ENCODE measurements at regions not wholly inside any gene's neighbourhood (a gene's known extent, or its start where the extent isn't known, plus 50 kb on each side); places are given as distances from the start of the nearest gene placed in this dataset.
"Not testable (repeated sequence)": the region's sequence is repeated elsewhere in the genome, so short reads cannot be mapped to it uniquely, and the experiment has no call there.

GRCh38 chr21:22762463-22762862 is 1764.3 kb downstream of the NCAM2 start:
- no peak for DNase-seq (ENCODE audit: low spot score)

GRCh38 chr21:22763442-22763841 is 1765.2 kb downstream of the NCAM2 start:
- no peak for DNase-seq (ENCODE audit: low spot score)

GRCh38 chr21:22764222-22764621 is 1766.0 kb downstream of the NCAM2 start:
- DNase-seq (ENCODE audit: low spot score), result no peak

- no peak for DNase-seq (ENCODE audit: low spot score)
Observed at GRCh38 chr21:22791376-22791775, 1793.2 kb downstream of the NCAM2 start.

GRCh38 chr21:22791986-22792560 is 1793.9 kb downstream of the NCAM2 start:
- peak; percentile 12 for DNase-seq (ENCODE audit: low spot score)

- DNase-seq (ENCODE audit: low spot score), result no peak
Observed at GRCh38 chr21:22795091-22795490, 1796.9 kb downstream of the NCAM2 start.

GRCh38 chr21:22795644-22796043 is 1797.4 kb downstream of the NCAM2 start:
- no peak for DNase-seq (ENCODE audit: low spot score)

GRCh38 chr21:22796147-22796546 is 1797.9 kb downstream of the NCAM2 start:
- DNase-seq (ENCODE audit: low spot score), result no peak

- DNase-seq (ENCODE audit: low spot score), result no peak
Observed at GRCh38 chr21:22804151-22804550, 1805.9 kb downstream of the NCAM2 start.

- no peak for DNase-seq (ENCODE audit: low spot score)
Observed at GRCh38 chr21:22806278-22806677, 1808.1 kb downstream of the NCAM2 start.

GRCh38 chr21:22813201-22813600 is 1815.0 kb downstream of the NCAM2 start:
- no peak for DNase-seq (ENCODE audit: low spot score)

- not testable (repeated sequence) for DNase-seq (ENCODE audit: low spot score)
Observed at GRCh38 chr21:22818681-22819485, 1820.7 kb downstream of the NCAM2 start.

GRCh38 chr21:22827422-22827821 is 1829.2 kb downstream of the NCAM2 start:
- DNase-seq (ENCODE audit: low spot score), result no peak

GRCh38 chr21:22842875-22843274 is 1844.7 kb downstream of the NCAM2 start:
- no peak for DNase-seq (ENCODE audit: low spot score)

GRCh38 chr21:22855581-22855980 is 1857.4 kb downstream of the NCAM2 start:
- DNase-seq (ENCODE audit: low spot score), result no peak

- DNase-seq (ENCODE audit: low spot score), result no peak
Observed at GRCh38 chr21:22871692-22872091, 1873.5 kb downstream of the NCAM2 start.

- no peak for DNase-seq (ENCODE audit: low spot score)
Observed at GRCh38 chr21:22880573-22880972, 1882.4 kb downstream of the NCAM2 start.

- DNase-seq (ENCODE audit: low spot score), result no peak
Observed at GRCh38 chr21:22881131-22881530, 1882.9 kb downstream of the NCAM2 start.

GRCh38 chr21:22885079-22885478 is 1886.9 kb downstream of the NCAM2 start:
- no peak for DNase-seq (ENCODE audit: low spot score)

- DNase-seq (ENCODE audit: low spot score), result no peak
Observed at GRCh38 chr21:22885614-22886013, 1887.4 kb downstream of the NCAM2 start.

- DNase-seq (ENCODE audit: low spot score), result no peak
Observed at GRCh38 chr21:22889445-22889844, 1891.2 kb downstream of the NCAM2 start.

- DNase-seq (ENCODE audit: low spot score), result no peak
Observed at GRCh38 chr21:22890656-22891055, 1892.4 kb downstream of the NCAM2 start.

- DNase-seq (ENCODE audit: low spot score), result no peak
Observed at GRCh38 chr21:22892028-22892427, 1893.8 kb downstream of the NCAM2 start.

GRCh38 chr21:22892740-22893139 is 1894.5 kb downstream of the NCAM2 start:
- no peak for DNase-seq (ENCODE audit: low spot score)
